GM18861 (cell line): ENCODE measurements at regions not wholly inside any gene's neighbourhood (a gene's known extent, or its start where the extent isn't known, plus 50 kb on each side); places are given as distances from the start of the nearest gene placed in this dataset.

Experiments used
- ATAC-seq: cut with Tn5 transposase; IDR thresholded peaks from one replicate; pipeline ENCODE4 v1.9.1; 2021; ENCODE audit not compliant: unreplicated experiment

GRCh38 chr2:116645155-116645554, 1169.3 kb upstream of the DDX18 start:
- no peak for ATAC-seq

- ATAC-seq: no peak
Observed at GRCh38 chr2:116668691-116669090, 1145.8 kb upstream of the DDX18 start.

GRCh38 chr2:116669782-116670181, 1144.7 kb upstream of the DDX18 start:
- ATAC-seq: no peak

DNA sequence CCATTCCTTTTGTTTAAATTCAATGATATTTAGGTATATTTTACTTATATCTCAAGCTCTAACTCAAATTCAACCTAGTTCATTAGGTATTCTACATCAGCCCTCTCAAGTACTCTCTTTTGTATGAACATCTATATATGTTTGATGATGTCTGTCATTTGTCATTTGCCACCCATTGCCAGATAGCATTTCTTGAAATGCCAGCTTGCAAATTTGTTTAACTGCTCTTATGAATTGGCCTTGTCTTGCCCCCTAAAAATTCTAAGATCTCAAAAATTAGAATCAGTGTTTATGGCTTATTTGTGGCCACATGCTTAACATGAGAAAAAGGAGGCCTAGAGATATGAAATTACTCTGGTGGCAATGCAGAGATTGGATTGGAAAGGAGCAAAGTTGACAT, 1140.3 kb upstream of the DDX18 start:
- no peak for ATAC-seq

DNA sequence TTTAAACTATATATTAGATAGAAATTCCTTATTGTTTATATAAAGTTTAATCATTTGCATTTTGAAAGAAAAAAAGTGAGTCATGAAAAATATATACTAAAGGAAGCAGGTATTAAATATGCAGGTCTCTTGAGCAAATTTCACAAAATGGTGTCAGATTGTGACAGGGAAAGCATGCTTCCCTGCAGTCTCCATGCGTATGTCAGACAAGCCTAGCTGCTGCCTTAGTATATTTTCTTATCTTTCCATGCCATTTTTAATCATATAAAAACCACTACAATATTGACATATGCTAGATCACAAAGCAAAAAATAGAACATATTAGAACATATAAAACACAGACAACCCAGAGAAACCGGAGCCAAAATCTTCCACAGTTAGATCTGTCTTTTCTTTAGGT, 1137.7 kb upstream of the DDX18 start:
- ATAC-seq: no peak

- no peak for ATAC-seq
Observed at GRCh38 chr2:116680256-116680936, 1134.1 kb upstream of the DDX18 start.

- no peak for ATAC-seq
Observed at GRCh38 chr2:116687371-116687770, 1127.1 kb upstream of the DDX18 start.

- no peak for ATAC-seq
Observed at GRCh38 chr2:116692988-116693387, 1121.5 kb upstream of the DDX18 start.

DNA sequence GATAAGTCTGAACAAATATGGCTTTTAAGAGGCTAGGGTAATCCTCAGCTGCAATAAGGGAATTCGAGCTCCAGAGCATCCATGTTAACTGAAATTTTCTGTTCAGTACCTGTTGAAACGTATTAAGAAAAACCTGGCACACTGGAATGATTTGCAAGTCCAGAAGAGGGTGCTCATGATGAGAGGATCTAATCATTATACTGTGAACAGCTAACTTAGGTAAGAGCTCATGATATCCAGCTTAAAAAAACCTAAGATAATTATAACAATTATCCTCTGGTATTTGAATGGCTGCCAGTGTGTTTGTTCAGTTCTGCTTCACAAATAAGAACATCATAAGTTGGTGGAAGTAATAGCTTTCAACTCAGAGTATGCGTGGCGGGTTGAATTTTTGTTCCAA, 1118.3 kb upstream of the DDX18 start:
- no peak for ATAC-seq

- ATAC-seq: no peak
Observed at GRCh38 chr2:116696903-116697302, 1117.6 kb upstream of the DDX18 start.

GRCh38 chr2:116706396-116706795, 1108.1 kb upstream of the DDX18 start:
- ATAC-seq: no peak

DNA sequence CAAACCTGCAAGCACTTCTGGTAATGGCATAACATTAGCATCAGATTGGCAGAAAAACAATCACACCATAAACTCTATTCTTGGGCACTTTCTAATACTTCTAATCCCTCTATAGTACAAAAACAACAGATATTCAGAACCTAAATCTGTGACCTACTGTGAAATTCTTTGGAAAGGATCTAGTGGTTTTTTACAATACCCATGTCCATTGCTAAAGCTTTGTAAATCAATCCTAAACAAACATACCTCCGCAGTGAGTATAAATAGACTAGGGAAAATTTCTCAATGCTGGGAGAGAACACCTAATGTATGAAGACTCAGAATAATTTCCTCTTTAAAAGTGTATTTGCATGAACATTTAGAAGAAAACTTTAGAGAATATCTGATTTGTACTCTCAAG, 1098.5 kb upstream of the DDX18 start:
- no peak for ATAC-seq

GRCh38 chr2:116716444-116716843, 1098.0 kb upstream of the DDX18 start:
- no peak for ATAC-seq

GRCh38 chr2:116717832-116718231, 1096.7 kb upstream of the DDX18 start:
- ATAC-seq: no peak

GRCh38 chr2:116718451-116718850, 1096.0 kb upstream of the DDX18 start:
- no peak for ATAC-seq

- ATAC-seq: no peak
Observed at GRCh38 chr2:116719836-116720235, 1094.7 kb upstream of the DDX18 start.

DNA sequence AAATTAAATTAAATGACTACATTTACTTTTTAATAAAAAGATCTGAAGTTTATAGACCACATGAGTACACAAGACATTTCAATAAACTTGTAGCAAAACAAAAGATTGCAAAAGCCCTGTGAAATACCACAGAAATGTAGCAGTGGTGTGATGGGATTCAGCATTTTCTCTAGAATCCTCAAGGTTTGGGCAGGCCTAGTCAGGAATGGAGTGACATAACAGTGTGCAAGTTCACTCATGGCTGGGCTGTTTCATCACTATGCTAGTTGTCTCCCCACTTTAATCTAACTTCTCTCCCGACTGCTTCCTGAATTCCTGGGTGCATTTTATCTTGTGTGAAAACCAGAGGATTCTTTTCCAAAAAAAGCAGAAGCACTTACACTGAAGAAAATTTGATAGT, 1089.9 kb upstream of the DDX18 start:
- no peak for ATAC-seq

GRCh38 chr2:116732322-116732721, 1082.2 kb upstream of the DDX18 start:
- no peak for ATAC-seq

DNA sequence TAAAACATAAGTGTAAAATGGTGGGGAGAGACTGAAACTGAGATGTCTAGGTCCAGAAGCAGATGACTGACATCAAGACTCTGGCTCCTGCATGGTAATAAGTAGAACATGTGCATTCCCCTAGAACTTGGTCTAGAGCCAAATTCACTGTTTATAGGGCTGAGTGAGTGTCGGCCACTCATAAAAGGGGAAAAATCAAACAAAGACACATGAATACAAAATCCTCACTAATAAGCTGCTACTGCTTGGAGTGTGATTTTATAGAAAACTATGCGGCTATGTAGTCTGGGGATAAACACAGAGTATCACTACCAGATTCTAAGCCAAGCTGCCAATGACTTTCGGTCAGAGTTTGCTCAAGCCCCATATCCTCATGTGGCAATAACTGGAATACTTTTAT, 1080.8 kb upstream of the DDX18 start:
- ATAC-seq: no peak

DNA sequence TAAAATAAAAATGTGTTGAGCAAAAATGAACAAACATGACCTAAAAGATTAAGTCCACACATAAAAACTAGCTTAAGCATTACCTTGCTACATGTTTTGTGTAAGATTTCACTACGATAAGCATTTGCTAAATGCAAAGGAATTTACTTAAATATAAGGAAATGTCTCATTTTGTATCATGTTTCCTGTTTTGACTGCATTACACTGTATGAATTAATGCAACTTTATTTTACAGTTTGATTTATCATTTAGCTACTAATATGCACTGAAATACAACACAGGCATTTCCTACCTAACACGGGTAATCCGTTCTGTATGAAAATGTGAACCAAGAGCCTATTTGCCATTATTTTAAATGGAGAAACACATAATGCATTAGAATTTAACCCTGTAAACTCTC, 1076.5 kb upstream of the DDX18 start:
- ATAC-seq: no peak

DNA sequence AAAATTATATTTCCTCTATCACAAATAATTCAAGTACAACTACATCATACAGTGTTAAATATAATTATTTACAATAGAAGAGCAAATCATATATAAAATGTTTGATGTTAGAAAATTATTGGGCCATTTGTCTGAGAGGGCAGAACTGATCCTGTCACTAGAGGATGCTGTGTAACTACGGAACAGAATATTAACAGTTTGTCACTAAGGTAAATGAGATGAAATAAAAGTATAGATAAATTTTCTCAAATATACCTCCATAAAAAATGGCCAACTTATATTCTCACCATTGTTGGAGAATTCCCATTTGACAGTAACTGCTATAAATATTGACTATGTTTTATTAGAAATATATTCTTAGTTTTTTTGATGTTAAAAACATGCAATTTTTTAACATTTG, 1067.4 kb upstream of the DDX18 start:
- no peak for ATAC-seq

DNA sequence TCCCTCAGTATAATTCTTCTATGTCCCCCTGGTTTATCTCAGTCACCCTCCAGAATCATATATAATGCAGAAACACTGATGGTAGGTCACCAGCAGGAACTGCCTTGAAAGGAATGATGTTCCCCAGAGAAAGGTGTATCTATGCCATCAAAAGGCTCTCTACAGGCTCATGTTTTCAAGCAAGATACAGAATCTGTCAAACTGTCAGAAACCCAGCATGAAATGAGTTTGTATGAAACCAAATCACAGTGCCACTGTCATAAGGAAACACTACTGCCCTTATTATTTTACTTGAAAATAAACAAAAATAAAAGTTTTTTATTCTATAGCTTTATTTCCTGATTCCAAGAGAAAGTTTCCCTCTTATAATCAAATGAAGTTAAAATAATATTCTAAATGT, 1064.5 kb upstream of the DDX18 start:
- ATAC-seq: no peak

DNA sequence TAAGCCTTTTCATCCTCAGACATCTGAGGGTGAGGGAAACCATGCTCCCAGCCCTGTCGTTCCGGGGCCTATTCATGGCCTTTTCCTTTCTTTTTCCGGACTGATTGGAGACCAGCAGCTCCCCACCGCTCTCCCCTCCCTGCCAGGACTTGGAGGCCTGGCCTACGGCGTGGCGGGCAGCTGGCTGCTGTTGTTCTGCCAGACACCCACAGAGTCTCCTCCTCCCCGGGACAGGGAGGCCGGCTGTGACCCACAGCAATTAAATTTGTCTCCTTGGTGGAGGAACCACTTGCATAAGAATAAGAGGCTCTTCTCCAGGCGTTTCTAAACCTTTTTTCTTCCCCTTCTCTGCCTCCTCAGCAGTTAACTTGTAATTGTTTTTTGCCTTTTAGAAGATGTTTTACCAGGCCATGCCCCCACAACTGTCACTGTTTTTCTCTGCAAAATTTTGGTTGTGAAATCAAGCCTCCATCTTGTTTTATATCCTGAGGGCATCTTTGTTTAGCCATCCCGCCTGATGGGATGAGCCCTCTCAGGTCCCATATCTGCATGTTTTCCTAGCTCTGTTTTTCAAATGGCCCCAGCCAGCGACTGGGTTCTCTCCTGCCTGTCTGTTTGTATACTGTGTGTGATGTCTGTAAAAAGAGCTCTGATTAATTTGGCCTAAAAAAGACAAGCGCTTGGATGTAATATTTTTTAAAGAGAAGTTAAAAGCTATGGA, 1060.0 kb upstream of the DDX18 start:
- no peak for ATAC-seq
